Breast epithelium (tissue), 4 donors: ENCODE measurements at regions not wholly inside any gene's neighbourhood (a gene's known extent, or its start where the extent isn't known, plus 50 kb on each side); places are given as distances from the start of the nearest gene placed in this dataset.

Source experiments
- DNase-seq, 2 donors: peaks; one replicate each; pipeline ENCODE4 v3.0.0-alpha.2; 2019; ENCODE audit warnings: low spot score in 2 of 2
- H3K27ac ChIP-seq, 2 donors: fragments of 200-600 bp; sonication (generic) in 1 of 2; one replicate each; pipeline ENCODE4 v1.5.1; 2016 to 2019; ENCODE audit warnings: mild to moderate bottlenecking in 1 of 2
- H3K27me3 ChIP-seq, 2 donors: fragments of 200-600 bp; sonication (generic) in 1 of 2; one replicate each; pipeline versions ENCODE4 v1.5.1 to v1.6.0; 2017 to 2019; ENCODE audit warnings: control low read depth in 1 of 2, mild to moderate bottlenecking in 1 of 2
- H3K36me3 ChIP-seq: fragments of 200-600 bp; one replicate; pipeline ENCODE4 v1.5.1; 2019
- H3K4me1 ChIP-seq, 2 donors: fragments of 200-600 bp; sonication (generic); one replicate each; pipeline ENCODE4 v1.5.1; 2016 to 2019; ENCODE audit warnings: control low read depth in 1 of 2
- H3K4me3 ChIP-seq, 3 donors: fragments of 200-600 bp; sonication (generic); 1 replicate in 2 of 3; 2 replicates in 1 of 3; pipeline ENCODE4 v1.5.1; 2016 to 2019; ENCODE audit warnings: mild to moderate bottlenecking in 3 of 3, moderate library complexity in 2 of 3
- H3K9me3 ChIP-seq, 2 donors: fragments of 200-600 bp; sonication (generic) in 1 of 2; one replicate each; pipeline ENCODE4 v1.5.1; 2016 to 2019; ENCODE audit warnings: control low read depth in 1 of 2
- CTCF ChIP-seq, 3 donors: fragments of 450-650 bp; IDR thresholded peaks; one replicate each; pipeline ENCODE4 v1.5.1; 2016 to 2017; ENCODE audit warnings: antibody characterized with exemption in 3 of 3, mild to moderate bottlenecking in 3 of 3, moderate library complexity in 3 of 3
- POLR2A ChIP-seq: fragments of 450-650 bp; IDR thresholded peaks from one replicate; pipeline ENCODE4 v1.6.1; 2016; ENCODE audit warnings: antibody characterized with exemption, mild to moderate bottlenecking, moderate library complexity
- POLR2AphosphoS5 ChIP-seq, 3 donors: sonication (generic); formaldehyde crosslinking; IDR thresholded peaks; one replicate each; pipeline ENCODE4 v1.6.1; 2017; ENCODE audit warnings: antibody characterized with exemption in 3 of 3
- intact Hi-C: fragments of 100-400 bp; cut with DNase I; formaldehyde crosslinking; loops from one replicate; pipeline ENCODE4 v1.15.1; 2023; ENCODE audit warnings: low total_unique reads

DNA sequence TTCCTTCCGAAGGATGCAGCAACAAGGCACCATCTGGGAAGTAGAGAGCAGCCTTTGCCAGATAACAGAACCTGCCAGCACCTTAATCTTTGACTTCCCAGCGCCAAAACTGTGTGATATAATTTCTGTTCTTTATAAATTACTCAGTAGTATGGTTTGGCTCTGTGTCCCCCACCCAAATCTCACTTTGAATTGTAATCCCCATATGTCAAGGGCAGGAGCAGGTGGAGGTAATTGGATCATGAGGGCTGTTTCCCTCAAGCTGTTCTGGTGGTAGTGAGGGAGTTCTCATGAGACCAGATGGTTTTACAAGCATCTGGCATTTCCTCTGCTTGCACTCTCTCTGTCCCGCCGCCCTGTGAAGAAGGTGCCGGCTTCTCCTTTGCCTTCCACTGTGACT is 899.9 kb downstream of the TRIB2 start:
- Histone ChIP-seq H3K4me3 (no peak overlapping the region), H3K9me3 (peaks cover 3 to 10% of the 10 kb centered on the region in 2 donors), H3K27ac (no peak overlapping the region), H3K27me3 (no peaks in the 10 kb centered on the region), H3K4me1 (no peaks in the 10 kb centered on the region), H3K36me3 (no peaks in the 10 kb centered on the region)
- no peak for DNase-seq
- TF ChIP-seq POLR2A (no peak), POLR2AphosphoS5 (IDR thresholded peaks at IDR 0.05) (no peak), CTCF (IDR thresholded peaks at IDR 0.05) (no peak)
- intact Hi-C loops: no loop called here

DNA sequence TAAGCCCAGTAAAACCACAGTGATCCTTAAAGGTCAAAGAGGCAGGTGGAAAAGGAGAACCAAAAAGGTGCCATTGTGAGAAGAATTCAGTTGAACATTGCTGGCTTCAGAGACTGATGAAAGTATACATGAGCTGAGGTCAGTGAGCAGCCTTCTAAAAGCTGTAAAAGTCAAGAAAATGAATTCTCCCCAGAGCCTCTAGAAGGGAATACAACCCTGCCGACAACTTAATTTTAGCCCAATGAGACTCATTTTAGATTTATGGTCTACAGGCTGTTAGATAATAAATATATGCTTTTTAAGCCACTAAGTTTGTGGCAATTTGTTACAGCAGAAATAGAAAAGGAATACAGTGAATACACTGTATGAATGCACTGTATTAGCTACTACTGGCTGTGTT is 911.4 kb downstream of the TRIB2 start:
- no peak overlapping the region for H3K4me3 ChIP-seq
- no peaks in the 10 kb centered on the region for H3K9me3 ChIP-seq
- H3K36me3 ChIP-seq: no peaks in the 10 kb centered on the region
- TF ChIP-seq CTCF (IDR thresholded peaks at IDR 0.05) (no peak), POLR2A (no peak), POLR2AphosphoS5 (IDR thresholded peaks at IDR 0.05) (no peak)
- DNase-seq: no peak
- H3K4me1 ChIP-seq: no peaks in the 10 kb centered on the region
- intact Hi-C loops: no loop called here
- H3K27ac ChIP-seq: no peak overlapping the region
- no peaks in the 10 kb centered on the region for H3K27me3 ChIP-seq

GRCh38 chr2:13638181-13638580 is 921.4 kb downstream of the TRIB2 start:
- Histone ChIP-seq H3K9me3 (peaks cover 0 to 7% of the 10 kb centered on the region in 2 donors), H3K4me3 (no peak overlapping the region), H3K27ac (no peak overlapping the region), H3K36me3 (no peaks in the 10 kb centered on the region), H3K27me3 (no peaks in the 10 kb centered on the region), H3K4me1 (no peaks in the 10 kb centered on the region)
- no peak for DNase-seq
- TF ChIP-seq CTCF (IDR thresholded peaks at IDR 0.05): no peak
- no peak for TF ChIP-seq POLR2AphosphoS5 (IDR thresholded peaks at IDR 0.05)
- TF ChIP-seq POLR2A: no peak
- intact Hi-C loops: no loop called here

DNA sequence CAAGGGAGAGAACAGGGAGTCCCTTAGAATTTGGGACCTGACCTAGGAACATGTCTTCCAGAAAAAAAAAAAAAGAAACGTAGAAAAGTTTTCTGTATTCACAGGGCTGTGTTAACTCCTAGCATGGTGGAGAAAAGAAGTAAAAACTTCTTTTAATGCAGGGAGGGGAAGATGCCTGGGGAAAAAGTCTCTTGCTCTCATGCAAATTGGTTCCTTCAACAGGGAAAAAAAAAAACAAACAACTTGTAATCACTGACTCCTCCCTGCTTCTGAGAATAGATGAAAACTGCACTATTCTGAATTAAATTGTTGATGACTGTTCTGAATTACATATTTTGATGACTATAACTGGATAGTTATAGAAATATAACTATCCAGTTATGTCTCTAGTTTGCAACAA is 933.2 kb downstream of the TRIB2 start:
- Histone ChIP-seq H3K9me3 (peaks cover 3 to 16% of the 10 kb centered on the region in 2 donors), H3K36me3 (no peaks in the 10 kb centered on the region), H3K4me1 (no peaks in the 10 kb centered on the region), H3K4me3 (no peak overlapping the region), H3K27me3 (no peaks in the 10 kb centered on the region), H3K27ac (no peak overlapping the region)
- intact Hi-C loops: loop anchor here (10.0 kb wide), 1 partner anchor 1735 kb away; no protein-coding TSS in a partner anchor
- no peak for DNase-seq
- TF ChIP-seq POLR2AphosphoS5 (IDR thresholded peaks at IDR 0.05): no peak

DNA sequence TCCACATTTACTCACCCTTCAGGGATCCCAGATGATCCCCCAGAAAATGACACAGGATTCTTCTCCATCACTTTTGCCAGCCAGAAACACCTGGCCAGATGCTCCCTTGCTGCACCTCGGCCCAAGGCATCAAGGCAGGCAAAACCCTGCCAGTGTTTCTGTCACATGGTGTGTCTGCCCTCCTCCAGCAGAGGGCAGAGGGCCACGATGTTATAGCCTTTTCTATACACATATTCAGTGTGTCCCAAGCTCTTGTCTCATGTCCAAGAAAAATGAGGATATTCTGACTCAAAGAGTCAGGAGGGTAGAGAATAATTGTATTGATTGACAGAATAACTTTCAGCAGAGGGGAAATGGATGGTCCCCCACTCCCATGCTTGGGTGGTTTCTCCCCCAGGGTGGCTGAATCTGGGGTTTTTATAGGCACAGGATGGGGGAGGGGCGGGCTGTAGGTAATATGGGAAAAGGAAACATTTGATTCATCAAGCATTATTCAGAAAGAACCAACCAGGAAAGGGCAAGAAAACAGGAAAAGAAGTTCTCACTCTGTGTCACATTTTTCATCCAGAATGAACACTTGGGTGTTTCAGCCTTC is 933.9 kb downstream of the TRIB2 start:
- no peak for DNase-seq
- intact Hi-C loops: no loop called here
- Histone ChIP-seq H3K4me1 (no peaks in the 10 kb centered on the region), H3K4me3 (no peak overlapping the region), H3K27me3 (no peaks in the 10 kb centered on the region), H3K36me3 (no peaks in the 10 kb centered on the region), H3K9me3 (peaks cover 3 to 10% of the 10 kb centered on the region in 2 donors), H3K27ac (no peak overlapping the region)
- no peak for TF ChIP-seq CTCF (IDR thresholded peaks at IDR 0.05)
- TF ChIP-seq POLR2A: no peak
- TF ChIP-seq POLR2AphosphoS5 (IDR thresholded peaks at IDR 0.05): no peak

GRCh38 chr2:13651684-13652131 is 935.0 kb downstream of the TRIB2 start:
- DNase-seq: no peak
- no peaks in the 10 kb centered on the region for H3K4me1 ChIP-seq
- no peak overlapping the region for H3K4me3 ChIP-seq
- intact Hi-C loops: no loop called here
- TF ChIP-seq POLR2AphosphoS5 (IDR thresholded peaks at IDR 0.05): no peak
- no peak for TF ChIP-seq CTCF (IDR thresholded peaks at IDR 0.05)
- no peak for TF ChIP-seq POLR2A
- peaks cover 3 to 10% of the 10 kb centered on the region in 2 donors for H3K9me3 ChIP-seq
- no peaks in the 10 kb centered on the region for H3K27me3 ChIP-seq
- no peaks in the 10 kb centered on the region for H3K36me3 ChIP-seq
- H3K27ac ChIP-seq: no peak overlapping the region
